HG03520 (cell line): ENCODE measurements at regions not wholly inside any gene's neighbourhood (a gene's known extent, or its start where the extent isn't known, plus 50 kb on each side); places are given as distances from the start of the nearest gene placed in this dataset.

Source experiments
- ATAC-seq: cut with Tn5 transposase; IDR thresholded peaks from one replicate; pipeline ENCODE4 v1.9.1; 2021; ENCODE audit warnings: mild to moderate bottlenecking, moderate library complexity; ENCODE audit not compliant: unreplicated experiment

GRCh38 chr5:61263072-61263471 is 69.0 kb upstream of the ZSWIM6 start:
- no peak for ATAC-seq

- ATAC-seq: no peak
Observed at GRCh38 chr5:61263561-61264272, 68.3 kb upstream of the ZSWIM6 start.

GRCh38 chr5:61264273-61264661 is 67.8 kb upstream of the ZSWIM6 start:
- no peak for ATAC-seq

- ATAC-seq: no peak
Observed at GRCh38 chr5:61267116-61267515, 64.9 kb upstream of the ZSWIM6 start.

- ATAC-seq: no peak
Observed at GRCh38 chr5:61268871-61269270, 63.2 kb upstream of the ZSWIM6 start.

- no peak for ATAC-seq
Observed at GRCh38 chr5:61270510-61271165, 61.4 kb upstream of the ZSWIM6 start.

- ATAC-seq: no peak
Observed at GRCh38 chr5:61272688-61273087, 59.4 kb upstream of the ZSWIM6 start.

GRCh38 chr5:61273279-61273975 is 58.6 kb upstream of the ZSWIM6 start:
- no peak for ATAC-seq

GRCh38 chr5:61274511-61274911 is 57.5 kb upstream of the ZSWIM6 start:
- no peak for ATAC-seq

GRCh38 chr5:61275841-61276240 is 56.2 kb upstream of the ZSWIM6 start:
- no peak for ATAC-seq

- no peak for ATAC-seq
Observed at GRCh38 chr5:61277190-61277589, 54.9 kb upstream of the ZSWIM6 start.

GRCh38 chr5:61277781-61278180 is 54.3 kb upstream of the ZSWIM6 start:
- ATAC-seq: no peak

GRCh38 chr5:61279725-61280124 is 52.3 kb upstream of the ZSWIM6 start:
- ATAC-seq: no peak

- ATAC-seq: no peak
Observed at GRCh38 chr5:61280205-61280604, 51.9 kb upstream of the ZSWIM6 start.

GRCh38 chr5:61280761-61281427 is 51.2 kb upstream of the ZSWIM6 start:
- ATAC-seq: no peak

- no peak for ATAC-seq
Observed at GRCh38 chr5:61281686-61282085, 50.4 kb upstream of the ZSWIM6 start.
